OCI-LY1 (cell line): ENCODE measurements at regions not wholly inside any gene's neighbourhood (a gene's known extent, or its start where the extent isn't known, plus 50 kb on each side); places are given as distances from the start of the nearest gene placed in this dataset.

Source experiments
- H2AFZ ChIP-seq: fragments of 200-600 bp; sonication (generic), shearing (Covaris generic); 2 replicates; pipeline ENCODE4 v1.6.0; 2014; ENCODE audit warnings: antibody characterized with exemption, mild to moderate bottlenecking, low read length
- H3F3A ChIP-seq: fragments of 200-600 bp; sonication (generic), shearing (Covaris generic); 2 replicates; pipeline ENCODE4 v1.6.0; 2014; ENCODE audit warnings: mild to moderate bottlenecking, antibody characterized with exemption, low read length, moderate library complexity; ENCODE audit not compliant: insufficient read depth
- H3K27ac ChIP-seq: fragments of 200-600 bp; sonication (generic); 2 replicates; pipeline ENCODE4 v1.5.1; 2014; ENCODE audit warnings: low read length, mixed run types, mild to moderate bottlenecking, low read depth; ENCODE audit not compliant: poor library complexity, severe bottlenecking
- H3K27me3 ChIP-seq: fragments of 200-600 bp; sonication (generic); 2 replicates; pipeline ENCODE4 v1.6.0; 2014; ENCODE audit warnings: antibody characterized with exemption, mild to moderate bottlenecking, low read length, moderate library complexity; ENCODE audit not compliant: insufficient read depth
- H3K36me3 ChIP-seq: fragments of 200-600 bp; sonication (generic); 2 replicates; pipeline ENCODE4 v1.6.1; 2014; ENCODE audit warnings: mild to moderate bottlenecking, antibody characterized with exemption, low read length, moderate library complexity, mixed read lengths; ENCODE audit not compliant: insufficient read depth
- H3K4me1 ChIP-seq: fragments of 200-600 bp; sonication (generic); 2 replicates; pipeline ENCODE4 v1.5.1; 2014; ENCODE audit warnings: mild to moderate bottlenecking, low read length, moderate library complexity; ENCODE audit not compliant: insufficient read depth, severe bottlenecking
- H3K4me2 ChIP-seq: fragments of 200-600 bp; sonication (generic), shearing (Covaris generic); 2 replicates; pipeline ENCODE4 v1.6.1; 2014; ENCODE audit warnings: low read length
- H3K4me3 ChIP-seq: fragments of 200-600 bp; sonication (generic); 2 replicates; pipeline ENCODE4 v1.5.1; 2014; ENCODE audit warnings: low read length, low read depth, mild to moderate bottlenecking, mixed read lengths; ENCODE audit not compliant: poor library complexity, severe bottlenecking
- H3K79me2 ChIP-seq: fragments of 200-600 bp; shearing (Covaris generic); 2 replicates; pipeline ENCODE4 v1.6.1; 2016; ENCODE audit warnings: mixed run types, low read length, mixed read lengths; ENCODE audit not compliant: insufficient read depth
- H3K9ac ChIP-seq: fragments of 200-600 bp; sonication (generic), shearing (Covaris generic); 2 replicates; pipeline ENCODE4 v1.6.1; 2014; ENCODE audit warnings: mild to moderate bottlenecking, low read length, mixed read lengths
- H3K9me2 ChIP-seq: fragments of 200-600 bp; sonication (generic), shearing (Covaris generic); 2 replicates; pipeline ENCODE4 v1.6.1; 2014; ENCODE audit warnings: low read depth, mild to moderate bottlenecking, low read length, mixed read lengths
- H3K9me3 ChIP-seq: fragments of 200-600 bp; shearing (Covaris generic); 2 replicates; pipeline ENCODE4 v1.6.1; 2014; ENCODE audit warnings: low read length, mixed read lengths
- H4K20me1 ChIP-seq: fragments of 200-600 bp; sonication (generic), shearing (Covaris generic); 2 replicates; pipeline ENCODE4 v1.6.0; 2016; ENCODE audit warnings: mild to moderate bottlenecking, low read length; ENCODE audit not compliant: insufficient read depth
- EZH2 ChIP-seq: fragments of 200-600 bp; sonication (generic), shearing (Covaris generic); IDR thresholded peaks from 2 replicates; pipeline ENCODE4 v1.8.0; 2017; ENCODE audit warnings: borderline replicate concordance, mixed run types, mild to moderate bottlenecking, antibody characterized with exemption, low read length, moderate library complexity, mixed read lengths
- TF ChIP-seq, protein P1 (sequence below): fragments of 200-600 bp; sonication (generic), shearing (Covaris generic); IDR thresholded peaks from 2 replicates; pipeline ENCODE4 v1.5.1; 2017; ENCODE audit warnings: mild to moderate bottlenecking, antibody characterized with exemption, low read length, moderate library complexity, mixed read lengths

GRCh38 chr6:153840039-153840850 lies 198.8 kb upstream of the OPRM1 start:
- Histone ChIP-seq H3K79me2 (no peaks in the 10 kb centered on the region), H3K27me3 (no peaks in the 10 kb centered on the region), H4K20me1 (no peaks in the 10 kb centered on the region), H2AFZ (no peak overlapping the region), H3K4me1 (no peaks in the 10 kb centered on the region), H3F3A (no peaks in the 10 kb centered on the region), H3K27ac (no peak overlapping the region), H3K9me2 (no peaks in the 10 kb centered on the region), H3K36me3 (no peaks in the 10 kb centered on the region), H3K4me2 (no peak overlapping the region), H3K9ac (no peak overlapping the region), H3K4me3 (no peak overlapping the region), H3K9me3 (no peaks in the 10 kb centered on the region)
- TF ChIP-seq, protein P1, sequence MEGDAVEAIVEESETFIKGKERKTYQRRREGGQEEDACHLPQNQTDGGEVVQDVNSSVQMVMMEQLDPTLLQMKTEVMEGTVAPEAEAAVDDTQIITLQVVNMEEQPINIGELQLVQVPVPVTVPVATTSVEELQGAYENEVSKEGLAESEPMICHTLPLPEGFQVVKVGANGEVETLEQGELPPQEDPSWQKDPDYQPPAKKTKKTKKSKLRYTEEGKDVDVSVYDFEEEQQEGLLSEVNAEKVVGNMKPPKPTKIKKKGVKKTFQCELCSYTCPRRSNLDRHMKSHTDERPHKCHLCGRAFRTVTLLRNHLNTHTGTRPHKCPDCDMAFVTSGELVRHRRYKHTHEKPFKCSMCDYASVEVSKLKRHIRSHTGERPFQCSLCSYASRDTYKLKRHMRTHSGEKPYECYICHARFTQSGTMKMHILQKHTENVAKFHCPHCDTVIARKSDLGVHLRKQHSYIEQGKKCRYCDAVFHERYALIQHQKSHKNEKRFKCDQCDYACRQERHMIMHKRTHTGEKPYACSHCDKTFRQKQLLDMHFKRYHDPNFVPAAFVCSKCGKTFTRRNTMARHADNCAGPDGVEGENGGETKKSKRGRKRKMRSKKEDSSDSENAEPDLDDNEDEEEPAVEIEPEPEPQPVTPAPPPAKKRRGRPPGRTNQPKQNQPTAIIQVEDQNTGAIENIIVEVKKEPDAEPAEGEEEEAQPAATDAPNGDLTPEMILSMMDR: no peak
- no peak for TF ChIP-seq EZH2

GRCh38 chr6:153832543-153832942 lies 206.5 kb upstream of the OPRM1 start:
- no peak overlapping the region for H3K4me2 ChIP-seq
- no peaks in the 10 kb centered on the region for H3K9me2 ChIP-seq
- no peak overlapping the region for H2AFZ ChIP-seq
- no peaks in the 10 kb centered on the region for H3K79me2 ChIP-seq
- H3K4me1 ChIP-seq: no peaks in the 10 kb centered on the region
- no peaks in the 10 kb centered on the region for H3K36me3 ChIP-seq
- no peak overlapping the region for H3K9ac ChIP-seq
- no peaks in the 10 kb centered on the region for H3F3A ChIP-seq
- no peak overlapping the region for H3K27ac ChIP-seq
- TF ChIP-seq, protein P1: no peak
- no peak for TF ChIP-seq EZH2
- H4K20me1 ChIP-seq: no peaks in the 10 kb centered on the region
- H3K27me3 ChIP-seq: no peaks in the 10 kb centered on the region
- H3K9me3 ChIP-seq: no peaks in the 10 kb centered on the region
- no peak overlapping the region for H3K4me3 ChIP-seq

GRCh38 chr6:153831350-153832078 lies 207.5 kb upstream of the OPRM1 start:
- Histone ChIP-seq H2AFZ (no peak overlapping the region), H3K27ac (no peak overlapping the region), H3K79me2 (no peaks in the 10 kb centered on the region), H3F3A (no peaks in the 10 kb centered on the region), H4K20me1 (no peaks in the 10 kb centered on the region), H3K4me1 (no peaks in the 10 kb centered on the region), H3K4me3 (no peak overlapping the region), H3K4me2 (no peak overlapping the region), H3K27me3 (no peaks in the 10 kb centered on the region), H3K9ac (no peak overlapping the region), H3K9me3 (no peaks in the 10 kb centered on the region), H3K9me2 (no peaks in the 10 kb centered on the region), H3K36me3 (no peaks in the 10 kb centered on the region)
- TF ChIP-seq, protein P1: no peak
- TF ChIP-seq EZH2: no peak
